ENCODE measurements at regions not wholly inside any gene's neighbourhood (a gene's known extent, or its start where the extent isn't known, plus 50 kb on each side); places are given as distances from the start of the nearest gene placed in this dataset.

DNA sequence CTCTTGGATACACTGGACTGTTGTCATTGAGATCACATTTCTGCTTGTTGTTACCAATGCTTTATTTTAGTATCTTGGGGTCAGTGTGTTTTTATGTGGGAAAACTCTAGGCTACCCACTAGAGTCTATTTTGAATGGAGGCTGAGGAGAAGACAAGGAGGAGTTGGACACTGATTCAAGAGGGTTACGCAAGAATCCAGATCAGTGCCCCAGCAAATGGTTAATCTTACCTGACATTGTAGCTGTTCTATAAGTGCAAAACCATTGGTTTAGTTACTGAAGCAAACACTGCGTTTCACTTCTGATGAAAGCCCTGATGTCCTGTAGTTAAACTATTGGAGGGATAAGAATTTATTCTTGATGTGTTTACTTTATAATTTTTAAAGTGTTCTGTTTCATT, 331.1 kb upstream of the NR3C2 start:
- TF ChIP-seq, protein P1, sequence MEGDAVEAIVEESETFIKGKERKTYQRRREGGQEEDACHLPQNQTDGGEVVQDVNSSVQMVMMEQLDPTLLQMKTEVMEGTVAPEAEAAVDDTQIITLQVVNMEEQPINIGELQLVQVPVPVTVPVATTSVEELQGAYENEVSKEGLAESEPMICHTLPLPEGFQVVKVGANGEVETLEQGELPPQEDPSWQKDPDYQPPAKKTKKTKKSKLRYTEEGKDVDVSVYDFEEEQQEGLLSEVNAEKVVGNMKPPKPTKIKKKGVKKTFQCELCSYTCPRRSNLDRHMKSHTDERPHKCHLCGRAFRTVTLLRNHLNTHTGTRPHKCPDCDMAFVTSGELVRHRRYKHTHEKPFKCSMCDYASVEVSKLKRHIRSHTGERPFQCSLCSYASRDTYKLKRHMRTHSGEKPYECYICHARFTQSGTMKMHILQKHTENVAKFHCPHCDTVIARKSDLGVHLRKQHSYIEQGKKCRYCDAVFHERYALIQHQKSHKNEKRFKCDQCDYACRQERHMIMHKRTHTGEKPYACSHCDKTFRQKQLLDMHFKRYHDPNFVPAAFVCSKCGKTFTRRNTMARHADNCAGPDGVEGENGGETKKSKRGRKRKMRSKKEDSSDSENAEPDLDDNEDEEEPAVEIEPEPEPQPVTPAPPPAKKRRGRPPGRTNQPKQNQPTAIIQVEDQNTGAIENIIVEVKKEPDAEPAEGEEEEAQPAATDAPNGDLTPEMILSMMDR (IDR thresholded peaks at IDR 0.05): no peak
- no peak for TF ChIP-seq POLR2A (IDR thresholded peaks at IDR 0.05)
- intact Hi-C loops (cut with DNase I): no loop called here

DNA sequence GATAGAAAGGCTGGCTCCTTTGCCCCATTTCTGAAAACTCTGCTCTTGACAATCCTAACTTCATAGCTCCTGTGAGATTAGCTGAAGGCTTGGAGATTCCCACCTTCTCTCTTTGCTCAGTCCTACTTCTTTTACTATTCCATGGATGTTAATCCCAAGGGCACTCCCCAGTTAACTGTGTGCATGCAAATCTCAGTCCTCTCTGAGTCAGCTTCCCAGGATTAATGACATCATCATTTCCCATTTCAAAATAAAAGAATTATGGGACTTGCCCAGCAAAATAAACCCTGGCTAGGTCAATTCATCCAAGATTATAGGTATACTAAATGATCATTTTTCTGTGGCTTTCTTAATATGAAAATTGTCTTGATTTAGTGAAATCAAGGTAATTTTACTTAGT, 328.6 kb upstream of the NR3C2 start:
- Histone ChIP-seq H3K4me3 (no peak overlapping the region), H3K36me3 (no peaks in the 10 kb centered on the region), H3K27ac (no peak overlapping the region), H3K9me3 (no peaks in the 10 kb centered on the region), H3K27me3 (no peaks in the 10 kb centered on the region), H3K4me1 (no peaks in the 10 kb centered on the region)
- intact Hi-C loops (cut with DNase I): no loop called here
- no peak for DNase-seq
- TF ChIP-seq, protein P1 (IDR thresholded peaks at IDR 0.05): no peak
- TF ChIP-seq POLR2A (IDR thresholded peaks at IDR 0.05): no peak

More for the DNA sequence above, 331.1 kb upstream of the NR3C2 start:
- Histone ChIP-seq H3K9me3 (no peaks in the 10 kb centered on the region), H3K27ac (no peak overlapping the region), H3K36me3 (no peaks in the 10 kb centered on the region), H3K27me3 (no peaks in the 10 kb centered on the region), H3K4me3 (no peak overlapping the region), H3K4me1 (no peaks in the 10 kb centered on the region)
- 83 to 85% methylated on average over 2 of the region's 2 CpGs for WGBS, 2 donors
- no peak for DNase-seq

DNA sequence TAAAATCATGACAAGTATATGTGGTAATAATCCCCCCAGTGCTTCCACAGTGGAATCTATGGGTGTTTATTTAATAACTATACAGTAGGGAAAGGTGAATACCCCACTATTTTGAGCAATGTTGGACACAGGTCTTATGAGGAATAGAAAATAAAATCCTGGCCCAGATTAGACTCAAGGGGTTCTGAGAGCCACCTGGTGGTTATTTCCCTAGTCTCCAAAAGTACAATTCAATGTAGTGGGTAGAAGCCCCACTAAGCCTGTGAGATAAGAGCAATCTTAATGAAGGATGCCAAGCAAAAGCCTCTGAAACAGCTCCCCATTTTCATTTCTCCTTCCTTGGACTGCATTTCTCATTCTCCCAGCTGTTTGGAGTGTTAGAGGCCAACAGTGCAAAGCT, 328.2 kb upstream of the NR3C2 start:
- TF ChIP-seq, protein P1 (IDR thresholded peaks at IDR 0.05): no peak
- no peak for TF ChIP-seq POLR2A (IDR thresholded peaks at IDR 0.05)
- DNase-seq: no peak
- no peak overlapping the region for H3K4me3 ChIP-seq
- H3K27me3 ChIP-seq: no peaks in the 10 kb centered on the region
- H3K4me1 ChIP-seq: no peaks in the 10 kb centered on the region
- intact Hi-C loops (cut with DNase I): no loop called here
- H3K36me3 ChIP-seq: no peaks in the 10 kb centered on the region
- no peaks in the 10 kb centered on the region for H3K9me3 ChIP-seq
- H3K27ac ChIP-seq: no peak overlapping the region

DNA sequence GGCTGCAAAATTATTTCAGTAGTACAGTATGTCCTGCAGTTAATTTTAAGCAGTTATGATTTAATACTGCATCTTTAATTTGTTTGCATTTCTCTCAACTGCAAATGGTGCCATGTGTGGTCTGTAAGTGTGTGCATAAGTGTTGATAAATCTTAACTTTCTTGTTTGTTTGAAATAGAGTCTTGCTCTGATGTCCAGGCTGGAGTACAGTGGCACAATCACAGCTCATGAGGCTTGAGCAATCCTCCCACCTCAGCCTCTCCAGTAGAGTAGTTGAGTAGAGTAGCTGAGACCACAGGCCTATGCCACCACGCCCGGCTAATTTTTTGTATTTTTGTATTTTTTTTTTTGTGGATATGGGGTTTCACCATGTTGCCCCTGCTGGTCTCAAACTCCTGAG, 322.5 kb upstream of the NR3C2 start:
- WGBS, 2 donors: 35 to 38% methylated on average over 2 of the region's 2 CpGs
- intact Hi-C loops (cut with DNase I): no loop called here
- no peak overlapping the region for H3K27ac ChIP-seq
- no peak for DNase-seq
- no peaks in the 10 kb centered on the region for H3K4me1 ChIP-seq
- H3K4me3 ChIP-seq: no peak overlapping the region
- H3K36me3 ChIP-seq: no peaks in the 10 kb centered on the region
- no peak for TF ChIP-seq POLR2A (IDR thresholded peaks at IDR 0.05)
- TF ChIP-seq, protein P1 (IDR thresholded peaks at IDR 0.05): no peak
- H3K9me3 ChIP-seq: peaks cover 0 to 3% (median 3%) of the 10 kb centered on the region in 3 donors
- H3K27me3 ChIP-seq: no peaks in the 10 kb centered on the region

DNA sequence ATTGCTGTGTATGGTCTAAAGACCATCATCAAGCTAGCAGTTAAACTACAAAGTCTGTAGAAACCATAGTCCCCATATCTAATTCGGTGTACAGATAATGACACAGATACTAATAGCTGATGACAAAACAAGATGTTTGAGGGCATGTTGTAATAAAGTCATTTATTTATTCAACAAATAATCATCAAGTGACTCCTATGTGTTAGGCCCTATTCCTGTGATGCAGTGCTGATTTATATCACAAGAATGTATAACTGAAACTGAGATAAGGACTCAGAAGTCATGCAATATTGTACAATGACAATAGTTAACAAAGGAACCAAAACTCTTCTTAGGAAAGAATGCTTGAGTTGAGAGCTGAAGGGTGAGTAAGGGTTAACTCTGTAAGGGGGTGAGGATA, 315.0 kb upstream of the NR3C2 start:
- intact Hi-C loops (cut with DNase I): no loop called here

More for the DNA sequence above, 315.0 kb upstream of the NR3C2 start:
- H3K27ac ChIP-seq: no peak overlapping the region
- no peak overlapping the region for H3K4me3 ChIP-seq
- no peaks in the 10 kb centered on the region for H3K27me3 ChIP-seq
- H3K4me1 ChIP-seq: no peaks in the 10 kb centered on the region
- peaks cover 0 to 5% (median 3%) of the 10 kb centered on the region in 3 donors for H3K9me3 ChIP-seq
- WGBS, 2 donors: 56 to 84% methylated on average over 1 of the region's 1 CpG
- TF ChIP-seq, protein P1 (IDR thresholded peaks at IDR 0.05): no peak
- TF ChIP-seq POLR2A (IDR thresholded peaks at IDR 0.05): no peak
- DNase-seq: no peak
- no peaks in the 10 kb centered on the region for H3K36me3 ChIP-seq

All from esophagus squamous epithelium (tissue), 5 donors.